ENCODE measurements at regions not wholly inside any gene's neighbourhood (a gene's known extent, or its start where the extent isn't known, plus 50 kb on each side); places are given as distances from the start of the nearest gene placed in this dataset.
A peak's percentile ranks its signal among the peaks of the same experiment; 100 is the strongest.

GRCh38 chr3:159250961-159251360 lies 449.1 kb downstream of the MFSD1 start:
- Histone ChIP-seq H3K79me2 (ENCODE audit: control insufficient read depth, insufficient read depth, low read length) (no peaks in the 10 kb centered on the region), H2AFZ (ENCODE audit: low read length) (no peak overlapping the region), H4K20me1 (ENCODE audit: control insufficient read depth, extremely low read depth, insufficient read depth, low read length) (no peaks in the 10 kb centered on the region), H3K4me1 (ENCODE audit: control insufficient read depth, extremely low read depth, insufficient read depth, low read length) (no peaks in the 10 kb centered on the region), H3K27ac (ENCODE audit: insufficient read depth, low read length) (no peak overlapping the region), H3K4me2 (ENCODE audit: extremely low read depth, insufficient read depth, low read length) (no peak overlapping the region), H3K9ac (ENCODE audit: insufficient read depth, low read length) (no peak overlapping the region), H3K36me3 (ENCODE audit: control insufficient read depth, insufficient read depth, low read length) (no peaks in the 10 kb centered on the region), H3K4me3 (replicated peaks in 1 of 4; ENCODE audit: control extremely low read depth in 1 of 4, insufficient read depth in 1 of 4, low read depth in 3 of 4, low read length in 4 of 4) (no peak overlapping the region), H3K9me3 (ENCODE audit: control insufficient read depth, insufficient read depth, low read depth, low read length) (no peaks in the 10 kb centered on the region), H3K27me3 (ENCODE audit: control insufficient read depth, insufficient read depth, low read length) (no peaks in the 10 kb centered on the region)
- DNase-seq (ENCODE audit: low read depth in 2 of 2) = peak in 1 of 2 donors; percentile 31
- TF ChIP-seq CTCF (conservative IDR thresholded peaks at IDR 0.05 in 1 of 2, IDR thresholded peaks at IDR 0.05 in 1 of 2; ENCODE audit: low read depth in 1 of 2, low read length in 2 of 2) (no peak), EZH2 (IDR thresholded peaks at IDR 0.05; ENCODE audit: low read length, missing control alignments) (no peak)

- TF ChIP-seq CTCF (conservative IDR thresholded peaks at IDR 0.05 in 1 of 2, IDR thresholded peaks at IDR 0.05 in 1 of 2; ENCODE audit: low read depth in 1 of 2, low read length in 2 of 2) = no peak
- TF ChIP-seq EZH2 (IDR thresholded peaks at IDR 0.05; ENCODE audit: low read length, missing control alignments) = no peak
- Histone ChIP-seq H3K4me3 (replicated peaks in 1 of 4; ENCODE audit: control extremely low read depth in 1 of 4, insufficient read depth in 1 of 4, low read depth in 3 of 4, low read length in 4 of 4) (no peak overlapping the region), H4K20me1 (ENCODE audit: control insufficient read depth, extremely low read depth, insufficient read depth, low read length) (no peaks in the 10 kb centered on the region), H3K9me3 (ENCODE audit: control insufficient read depth, insufficient read depth, low read depth, low read length) (no peaks in the 10 kb centered on the region), H3K27me3 (ENCODE audit: control insufficient read depth, insufficient read depth, low read length) (no peaks in the 10 kb centered on the region), H3K9ac (ENCODE audit: insufficient read depth, low read length) (no peak overlapping the region), H3K36me3 (ENCODE audit: control insufficient read depth, insufficient read depth, low read length) (no peaks in the 10 kb centered on the region), H2AFZ (ENCODE audit: low read length) (no peak overlapping the region), H3K79me2 (ENCODE audit: control insufficient read depth, insufficient read depth, low read length) (no peaks in the 10 kb centered on the region), H3K27ac (ENCODE audit: insufficient read depth, low read length) (no peak overlapping the region), H3K4me1 (ENCODE audit: control insufficient read depth, extremely low read depth, insufficient read depth, low read length) (no peaks in the 10 kb centered on the region), H3K4me2 (ENCODE audit: extremely low read depth, insufficient read depth, low read length) (no peak overlapping the region)
- peak in 1 of 2 donors; percentile 85 for DNase-seq (ENCODE audit: low read depth in 2 of 2)
Measured at GRCh38 chr3:159252274-159252673, 450.4 kb downstream of the MFSD1 start.

DNA sequence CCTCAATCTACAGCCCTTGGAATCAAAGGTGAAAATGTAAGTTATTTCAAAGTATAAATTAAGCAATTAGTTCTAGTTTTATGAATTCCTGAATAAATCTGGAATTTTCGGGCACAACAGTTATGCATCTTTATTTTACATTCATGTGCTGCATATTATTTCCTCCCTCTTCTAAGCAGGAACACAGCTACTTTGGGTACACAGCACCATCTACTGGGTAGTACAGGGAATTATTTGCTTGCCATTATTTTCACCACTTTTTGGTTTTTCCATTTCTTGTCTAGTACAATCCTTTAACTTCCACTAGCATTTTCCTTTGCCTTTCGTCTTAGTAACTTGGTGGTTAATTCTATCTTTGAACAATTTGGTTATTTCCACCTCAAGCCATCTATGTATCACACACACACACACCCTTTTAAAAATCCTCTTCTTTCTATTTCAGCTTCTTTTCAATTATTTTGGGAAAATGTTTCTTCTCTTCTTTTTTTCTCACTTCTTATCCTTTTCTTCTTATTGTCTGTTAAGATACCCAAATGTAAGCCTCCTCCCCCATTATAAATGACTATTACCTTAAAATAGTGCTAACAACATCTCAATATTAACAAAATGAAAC lies 451.0 kb downstream of the MFSD1 start:
- Histone ChIP-seq H3K4me1 (ENCODE audit: control insufficient read depth, extremely low read depth, insufficient read depth, low read length) (no peaks in the 10 kb centered on the region), H3K9me3 (ENCODE audit: control insufficient read depth, insufficient read depth, low read depth, low read length) (no peaks in the 10 kb centered on the region), H3K27ac (ENCODE audit: insufficient read depth, low read length) (no peak overlapping the region), H3K36me3 (ENCODE audit: control insufficient read depth, insufficient read depth, low read length) (no peaks in the 10 kb centered on the region), H4K20me1 (ENCODE audit: control insufficient read depth, extremely low read depth, insufficient read depth, low read length) (no peaks in the 10 kb centered on the region), H3K27me3 (ENCODE audit: control insufficient read depth, insufficient read depth, low read length) (no peaks in the 10 kb centered on the region), H3K79me2 (ENCODE audit: control insufficient read depth, insufficient read depth, low read length) (no peaks in the 10 kb centered on the region), H3K4me2 (ENCODE audit: extremely low read depth, insufficient read depth, low read length) (no peak overlapping the region), H3K9ac (ENCODE audit: insufficient read depth, low read length) (no peak overlapping the region), H2AFZ (ENCODE audit: low read length) (no peak overlapping the region), H3K4me3 (replicated peaks in 1 of 4; ENCODE audit: control extremely low read depth in 1 of 4, insufficient read depth in 1 of 4, low read depth in 3 of 4, low read length in 4 of 4) (no peak overlapping the region)
- TF ChIP-seq EZH2 (IDR thresholded peaks at IDR 0.05; ENCODE audit: low read length, missing control alignments) = no peak
- TF ChIP-seq CTCF (conservative IDR thresholded peaks at IDR 0.05 in 1 of 2, IDR thresholded peaks at IDR 0.05 in 1 of 2; ENCODE audit: low read depth in 1 of 2, low read length in 2 of 2) = peak; percentile 51 to 62
- DNase-seq (ENCODE audit: low read depth in 2 of 2) = peak; percentile 49 to 67
